ENCODE measurements at regions not wholly inside any gene's neighbourhood (a gene's known extent, or its start where the extent isn't known, plus 50 kb on each side); places are given as distances from the start of the nearest gene placed in this dataset.
"Not testable (repeated sequence)": the region's sequence is repeated elsewhere in the genome, so short reads cannot be mapped to it uniquely, and the experiment has no call there.

GRCh38 chr11:134659882-134660281, 247.8 kb upstream of the B3GAT1 start:
- Mint-ChIP-seq H3K4me3 (no peak overlapping the region), H3K36me3 (peaks cover 0 to 10% (median 2%) of the 10 kb centered on the region in 3 donors), H3K27me3 (peaks cover 0 to 3% (median 3%) of the 10 kb centered on the region in 5 donors), H3K9me3 (peaks cover 5 to 31% (median 12%) of the 10 kb centered on the region in 9 donors), H3K27ac (no peak overlapping the region), H3K4me1 (peaks cover 4 to 22% (median 13%) of the 10 kb centered on the region in 4 donors)
- no peak for DNase-seq
- POLR2A ChIA-PET: no interaction called here
- ATAC-seq: no peak

- no peak for DNase-seq
- Mint-ChIP-seq H3K27me3 (peaks cover 0 to 10% (median 8%) of the 10 kb centered on the region in 5 donors), H3K27ac (peak overlapping the region in 1 of 10 donors; percentile 41), H3K4me1 (peaks cover 4 to 32% (median 21%) of the 10 kb centered on the region in 4 donors), H3K4me3 (no peak overlapping the region), H3K36me3 (peaks cover 0 to 10% (median 2%) of the 10 kb centered on the region in 3 donors), H3K9me3 (peaks cover 5 to 35% (median 12%) of the 10 kb centered on the region in 9 donors)
- POLR2A ChIA-PET: no interaction called here
- no peak for ATAC-seq
Measured at GRCh38 chr11:134658481-134659225, 246.6 kb upstream of the B3GAT1 start.

GRCh38 chr11:134657631-134658030, 245.6 kb upstream of the B3GAT1 start:
- Mint-ChIP-seq H3K36me3 (peaks cover 0 to 10% (median 2%) of the 10 kb centered on the region in 3 donors), H3K27me3 (peaks cover 8 to 18% (median 12%) of the 10 kb centered on the region in 5 donors), H3K27ac (peak overlapping the region in 3 of 10 donors; percentile 4 to 78 (median 9)), H3K4me1 (peaks cover 4 to 32% (median 21%) of the 10 kb centered on the region in 4 donors), H3K9me3 (peaks cover 5 to 35% (median 12%) of the 10 kb centered on the region in 9 donors), H3K4me3 (no peak overlapping the region)
- ATAC-seq: no peak
- POLR2A ChIA-PET: no interaction called here
- DNase-seq: no peak

- Mint-ChIP-seq H3K36me3 (peaks cover 0 to 10% (median 2%) of the 10 kb centered on the region in 3 donors), H3K9me3 (peaks cover 5 to 28% (median 12%) of the 10 kb centered on the region in 9 donors), H3K27ac (peak overlapping the region in 3 of 10 donors; percentile 33 to 89 (median 78)), H3K4me1 (peaks cover 4 to 32% (median 21%) of the 10 kb centered on the region in 4 donors), H3K4me3 (peak overlapping the region in 1 of 10 donors; percentile 18), H3K27me3 (peaks cover 12 to 24% (median 14%) of the 10 kb centered on the region in 5 donors)
- DNase-seq: peak in 7 of 10 donors; percentile 15 to 67 (median 44)
- POLR2A ChIA-PET: no interaction called here
- ATAC-seq: peak; percentile 29 to 66
Measured at GRCh38 chr11:134656861-134657540, 245.0 kb upstream of the B3GAT1 start.

GRCh38 chr11:134656086-134656840, 244.2 kb upstream of the B3GAT1 start:
- POLR2A ChIA-PET: not testable (repeated sequence)
- Mint-ChIP-seq H3K4me3 (peak overlapping the region in 9 of 10 donors; percentile 34 to 81 (median 56)), H3K9me3 (peaks cover 4 to 21% (median 12%) of the 10 kb centered on the region in 9 donors), H3K4me1 (peaks cover 4 to 32% (median 21%) of the 10 kb centered on the region in 4 donors), H3K27me3 (peaks cover 12 to 25% (median 17%) of the 10 kb centered on the region in 5 donors), H3K27ac (peak overlapping the region in 9 of 10 donors; percentile 53 to 97 (median 81)), H3K36me3 (peaks cover 0 to 10% (median 0%) of the 10 kb centered on the region in 3 donors)
- peak in 1 of 2 donors; percentile 40 for ATAC-seq
- peak in 8 of 10 donors; percentile 9 to 67 (median 34) for DNase-seq

- Mint-ChIP-seq H3K27ac (peak overlapping the region in 5 of 10 donors; percentile 24 to 97 (median 68)), H3K4me1 (peaks cover 4 to 32% (median 21%) of the 10 kb centered on the region in 4 donors), H3K36me3 (peaks cover 0 to 4% (median 0%) of the 10 kb centered on the region in 3 donors), H3K27me3 (peaks cover 12 to 25% (median 17%) of the 10 kb centered on the region in 5 donors), H3K9me3 (peaks cover 4 to 16% (median 8%) of the 10 kb centered on the region in 9 donors), H3K4me3 (peak overlapping the region in 7 of 10 donors; percentile 13 to 68 (median 48))
- no peak for DNase-seq
- peak in 1 of 2 donors; percentile 21 for ATAC-seq
- POLR2A ChIA-PET: interaction anchor here (0.7 kb wide), 1 partner anchor 80 kb away, joined by 3 read pairs; no protein-coding TSS in a partner anchor
Measured at GRCh38 chr11:134655189-134655989, 243.3 kb upstream of the B3GAT1 start.

- Mint-ChIP-seq H3K36me3 (no peaks in the 10 kb centered on the region), H3K9me3 (peaks cover 0 to 10% (median 5%) of the 10 kb centered on the region in 9 donors), H3K27ac (peak overlapping the region in 5 of 10 donors; percentile 15 to 73 (median 33)), H3K4me1 (peaks cover 4 to 34% (median 21%) of the 10 kb centered on the region in 4 donors), H3K27me3 (peaks cover 13 to 27% (median 20%) of the 10 kb centered on the region in 5 donors), H3K4me3 (peak overlapping the region in 7 of 10 donors; percentile 24 to 49 (median 42))
- ATAC-seq (peak; percentile 69 to 74), DNase-seq (peak in 7 of 10 donors; percentile 18 to 55 (median 40))
- POLR2A ChIA-PET: interaction anchor here (0.7 kb wide), 1 partner anchor 81 kb away, joined by 3 read pairs; no protein-coding TSS in a partner anchor
Measured at GRCh38 chr11:134654161-134654915, 242.3 kb upstream of the B3GAT1 start.

GRCh38 chr11:134652586-134653255, 240.7 kb upstream of the B3GAT1 start:
- Mint-ChIP-seq H3K27ac (no peak overlapping the region), H3K4me3 (no peak overlapping the region), H3K36me3 (no peaks in the 10 kb centered on the region), H3K27me3 (peaks cover 14 to 28% (median 21%) of the 10 kb centered on the region in 5 donors), H3K4me1 (peaks cover 4 to 31% (median 21%) of the 10 kb centered on the region in 4 donors), H3K9me3 (peaks cover 0 to 10% (median 5%) of the 10 kb centered on the region in 9 donors)
- ATAC-seq: no peak
- no peak for DNase-seq
- POLR2A ChIA-PET: no interaction called here

GRCh38 chr11:134647066-134647743, 235.2 kb upstream of the B3GAT1 start:
- ATAC-seq (no peak), DNase-seq (no peak)
- H3K27me3 Mint-ChIP-seq: peaks cover 5 to 21% (median 15%) of the 10 kb centered on the region in 5 donors
- POLR2A ChIA-PET: no interaction called here
- H3K9me3 Mint-ChIP-seq: no peaks in the 10 kb centered on the region
- no peaks in the 10 kb centered on the region for H3K36me3 Mint-ChIP-seq
- H3K4me3 Mint-ChIP-seq: no peak overlapping the region
- H3K4me1 Mint-ChIP-seq: peaks cover 0 to 2% (median 0%) of the 10 kb centered on the region in 4 donors
- H3K27ac Mint-ChIP-seq: no peak overlapping the region

- POLR2A ChIA-PET: no interaction called here
- DNase-seq (no peak), ATAC-seq (no peak)
- H3K9me3 Mint-ChIP-seq: no peaks in the 10 kb centered on the region
- H3K4me3 Mint-ChIP-seq: no peak overlapping the region
- H3K4me1 Mint-ChIP-seq: peaks cover 0 to 2% (median 0%) of the 10 kb centered on the region in 4 donors
- H3K36me3 Mint-ChIP-seq: no peaks in the 10 kb centered on the region
- no peak overlapping the region for H3K27ac Mint-ChIP-seq
- peaks cover 5 to 23% (median 12%) of the 10 kb centered on the region in 5 donors for H3K27me3 Mint-ChIP-seq
Measured at GRCh38 chr11:134646561-134646960, 234.5 kb upstream of the B3GAT1 start.
